GM13977 (cell line): ENCODE measurements at regions not wholly inside any gene's neighbourhood (a gene's known extent, or its start where the extent isn't known, plus 50 kb on each side); places are given as distances from the start of the nearest gene placed in this dataset.

Experiments
- DNase-seq: peaks from one replicate; pipeline ENCODE4 v3.0.0; 2012; ENCODE audit warnings: low spot score
- CTCF ChIP-seq: IDR thresholded peaks from 2 replicates; pipeline ENCODE4 v1.5.1; 2012; ENCODE audit warnings: mild to moderate bottlenecking, control low read depth; ENCODE audit not compliant: insufficient read depth; ENCODE audit errors: extremely low read depth, missing control alignments
- in situ Hi-C: fragments of 300-500 bp; cut with MboI; formaldehyde crosslinking; loops from one replicate; pipeline ENCODE4 v1.12.0; 2022; ENCODE audit warnings: low sequenced_read_pairs, low pct_unique_long_range_greater_than_20kb, mixed read lengths, inconsistent platforms; ENCODE audit not compliant: unreplicated experiment

- TF ChIP-seq CTCF = no peak
- DNase-seq = no peak
- in situ Hi-C loops = no loop called here
These were observed 372.2 kb downstream of the CDH26 start for GRCh38 chr20:60330461-60330860.

GRCh38 chr20:60331688-60332300, 373.6 kb downstream of the CDH26 start:
- DNase-seq = no peak
- in situ Hi-C loops = no loop called here
- TF ChIP-seq CTCF = no peak

DNA sequence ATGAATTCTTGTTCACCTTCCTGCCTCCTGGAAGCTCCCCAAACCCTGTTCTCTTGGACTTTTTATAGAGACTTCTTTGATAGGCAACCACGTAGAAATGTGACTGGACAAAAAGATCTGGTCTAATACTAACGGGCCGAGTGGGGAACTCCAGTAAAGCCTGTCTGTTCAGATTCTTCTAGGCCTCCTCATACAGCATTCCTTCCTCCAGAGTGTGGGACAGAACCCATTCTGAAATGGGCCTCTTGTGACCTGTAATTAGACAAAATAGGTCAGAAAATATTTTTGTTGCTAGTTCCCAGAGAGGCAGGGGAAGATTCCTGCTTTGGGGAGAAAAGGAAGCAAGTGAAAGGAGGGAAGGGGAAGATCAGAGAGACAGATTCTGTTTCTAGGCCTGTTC, 374.3 kb downstream of the CDH26 start:
- in situ Hi-C loops = no loop called here
- DNase-seq = no peak
- no peak for TF ChIP-seq CTCF

GRCh38 chr20:60334911-60335310, 376.7 kb downstream of the CDH26 start:
- no peak for TF ChIP-seq CTCF
- in situ Hi-C loops = no loop called here
- no peak for DNase-seq

DNA sequence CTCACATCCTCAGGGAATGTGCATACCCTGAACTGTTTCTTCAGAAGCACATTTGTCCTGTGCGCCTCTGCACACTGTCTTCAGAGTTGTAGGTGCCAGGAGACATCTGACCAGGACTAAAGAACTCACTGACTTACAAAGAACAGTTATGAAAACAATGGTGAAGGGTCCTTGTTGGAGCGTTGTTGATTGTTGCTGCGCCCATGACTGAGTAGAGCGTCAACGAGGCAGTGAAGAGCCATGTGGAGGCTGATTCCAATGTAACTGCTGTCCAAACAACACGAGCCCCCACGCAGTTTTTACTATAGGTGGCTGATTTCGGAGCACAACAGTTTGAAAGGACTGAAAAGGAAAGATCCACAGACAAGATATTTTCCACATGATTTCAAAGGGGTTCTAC, 380.3 kb downstream of the CDH26 start:
- in situ Hi-C loops = no loop called here
- TF ChIP-seq CTCF = no peak
- no peak for DNase-seq

GRCh38 chr20:60339738-60340137, 381.5 kb downstream of the CDH26 start:
- DNase-seq = no peak
- TF ChIP-seq CTCF = no peak
- in situ Hi-C loops = no loop called here

- in situ Hi-C loops = no loop called here
- no peak for TF ChIP-seq CTCF
- no peak for DNase-seq
These were observed 382.0 kb downstream of the CDH26 start for GRCh38 chr20:60340232-60340631.
